ENCODE measurements at regions not wholly inside any gene's neighbourhood (a gene's known extent, or its start where the extent isn't known, plus 50 kb on each side); places are given as distances from the start of the nearest gene placed in this dataset.

DNA sequence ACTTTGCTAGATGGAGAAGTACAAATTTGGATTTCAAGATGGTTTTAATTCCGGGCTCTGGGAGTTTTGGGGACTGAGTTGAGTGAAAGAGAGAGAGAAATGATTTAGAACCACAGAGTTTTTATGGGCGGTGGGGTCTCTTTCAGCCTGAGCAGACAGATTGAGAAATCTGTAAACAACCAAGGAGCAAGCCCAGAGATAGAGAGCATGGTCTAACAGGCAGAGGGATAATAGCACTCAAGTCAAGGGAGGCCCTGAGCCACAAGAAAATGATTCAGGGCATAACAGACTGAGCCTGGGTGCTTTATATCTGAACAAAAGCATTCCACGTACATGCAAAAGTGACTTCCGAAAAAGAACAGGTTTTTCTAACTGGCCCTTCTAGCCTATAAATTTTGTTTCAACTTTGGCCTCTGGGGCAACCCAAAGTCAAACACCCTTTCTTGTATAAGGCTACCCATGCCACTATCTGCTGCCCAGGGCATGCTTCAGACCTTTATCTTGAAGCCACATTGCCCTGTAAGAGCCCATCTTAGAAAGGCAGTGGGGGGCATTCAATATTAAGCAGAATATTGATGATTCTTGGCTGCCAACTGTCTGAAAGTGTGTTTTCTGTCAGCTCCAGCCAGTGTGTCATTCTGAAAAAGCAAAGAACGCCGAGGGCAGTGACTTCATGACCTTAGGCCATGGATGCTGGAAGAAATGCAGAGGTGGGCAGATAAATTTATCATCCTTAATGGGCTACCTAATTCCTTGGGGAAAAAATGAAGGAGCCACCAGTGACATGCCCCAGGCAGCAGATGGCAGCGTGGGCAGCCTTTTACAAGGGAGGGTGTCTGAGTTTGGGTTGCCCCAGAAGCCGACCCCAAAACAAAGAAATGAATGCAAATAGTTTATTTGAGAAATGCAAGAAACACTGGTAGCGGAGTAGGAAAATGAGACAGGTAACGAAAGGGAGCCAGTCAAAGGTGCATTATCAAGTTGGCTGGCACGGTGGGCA, 637.6 kb downstream of the MID1IP1 start:
- Histone ChIP-seq H3K36me3 (ENCODE audit: control insufficient read depth, insufficient read depth, low read length) (no peaks in the 10 kb centered on the region), H3K9me3 (ENCODE audit: control insufficient read depth, low read length) (no peaks in the 10 kb centered on the region), H3K4me3 (ENCODE audit: insufficient read depth, low read depth, low read length, poor library complexity, severe bottlenecking) (no peak overlapping the region), H3K4me1 (ENCODE audit: control insufficient read depth, insufficient read depth, low read length, poor library complexity, severe bottlenecking) (no peaks in the 10 kb centered on the region), H3K27ac (ENCODE audit: insufficient read depth, low read length, poor library complexity, severe bottlenecking) (no peak overlapping the region), H3K27me3 (replicated peaks; ENCODE audit: control insufficient read depth, insufficient read depth, low read length, poor library complexity, severe bottlenecking) (no peaks in the 10 kb centered on the region)
- DNase-seq: no peak

DNA sequence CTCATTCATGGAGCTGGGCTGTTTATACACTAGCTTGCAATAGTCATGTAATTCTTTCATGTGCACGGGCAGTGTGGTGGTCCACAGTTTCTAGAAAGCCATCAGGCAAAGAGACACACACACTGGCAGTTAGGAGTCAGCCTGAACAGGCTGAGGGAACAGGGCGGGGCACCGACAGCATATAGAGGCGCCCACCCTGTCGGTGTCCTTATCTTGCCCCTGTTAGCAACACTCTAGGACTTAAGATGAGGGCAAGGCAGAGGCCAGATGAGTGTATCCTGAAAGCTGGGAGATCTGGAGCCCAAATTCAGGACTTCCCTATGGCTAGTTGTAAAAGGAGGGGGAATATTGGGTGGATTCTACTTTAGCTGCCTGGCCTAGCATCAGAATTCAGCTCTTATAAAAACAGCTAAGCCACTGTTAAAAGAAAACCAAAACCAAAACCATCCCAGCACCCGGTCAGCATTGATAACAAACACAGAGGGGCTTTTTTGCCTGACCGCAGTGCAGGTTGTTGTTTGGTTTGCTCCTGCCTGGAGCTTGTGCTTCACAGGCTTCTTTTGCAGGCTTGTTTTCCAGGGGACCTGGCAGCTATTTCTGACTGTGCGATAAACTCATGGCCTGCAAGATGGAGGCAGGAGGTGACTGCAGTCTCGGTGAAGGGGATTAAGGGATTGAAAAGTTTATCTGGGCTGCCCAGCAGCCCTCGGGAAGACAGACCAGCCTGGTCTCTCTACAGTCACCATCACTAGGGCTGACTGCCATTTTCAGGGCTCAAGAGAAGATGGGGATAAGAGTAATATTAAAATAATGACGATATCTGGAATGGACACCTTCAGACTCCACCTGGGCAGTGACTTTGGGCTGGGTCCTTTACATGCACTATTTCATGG, 638.9 kb downstream of the MID1IP1 start:
- Histone ChIP-seq H3K27ac (ENCODE audit: insufficient read depth, low read length, poor library complexity, severe bottlenecking) (no peak overlapping the region), H3K4me1 (ENCODE audit: control insufficient read depth, insufficient read depth, low read length, poor library complexity, severe bottlenecking) (no peaks in the 10 kb centered on the region)
- DNase-seq: no peak

DNA sequence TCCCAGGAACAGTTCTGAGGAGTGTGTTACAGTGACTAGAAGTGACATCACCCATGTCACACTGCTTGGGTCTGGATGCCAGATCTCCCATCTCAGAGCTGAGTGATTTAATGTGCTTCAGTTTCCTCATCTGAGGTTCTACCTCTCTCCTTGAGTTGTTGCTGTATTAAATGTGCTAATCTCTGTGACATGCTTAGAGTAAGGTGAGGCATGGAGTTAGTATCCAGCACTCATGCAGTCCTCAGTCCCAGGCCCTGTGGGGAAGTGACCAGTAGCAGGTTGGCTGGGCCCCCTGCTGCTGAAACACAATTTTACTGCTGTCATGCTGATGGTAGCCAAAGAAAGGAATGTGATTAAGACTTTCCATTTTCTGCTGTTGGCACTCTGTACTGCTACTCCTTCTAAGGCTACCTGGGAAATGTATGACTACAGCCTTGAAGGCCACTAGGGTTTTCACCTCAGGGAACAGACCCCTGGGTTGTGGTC, 639.6 kb downstream of the MID1IP1 start:
- Histone ChIP-seq H3K9me3 (ENCODE audit: control insufficient read depth, low read length) (no peaks in the 10 kb centered on the region), H3K4me3 (ENCODE audit: insufficient read depth, low read depth, low read length, poor library complexity, severe bottlenecking) (no peak overlapping the region), H3K27me3 (replicated peaks; ENCODE audit: control insufficient read depth, insufficient read depth, low read length, poor library complexity, severe bottlenecking) (no peaks in the 10 kb centered on the region), H3K4me1 (ENCODE audit: control insufficient read depth, insufficient read depth, low read length, poor library complexity, severe bottlenecking) (no peaks in the 10 kb centered on the region), H3K27ac (ENCODE audit: insufficient read depth, low read length, poor library complexity, severe bottlenecking) (no peak overlapping the region), H3K36me3 (ENCODE audit: control insufficient read depth, insufficient read depth, low read length) (no peaks in the 10 kb centered on the region)
- no peak for DNase-seq

More for the DNA sequence above, 638.9 kb downstream of the MID1IP1 start:
- Histone ChIP-seq H3K36me3 (ENCODE audit: control insufficient read depth, insufficient read depth, low read length) (no peaks in the 10 kb centered on the region), H3K9me3 (ENCODE audit: control insufficient read depth, low read length) (no peaks in the 10 kb centered on the region), H3K4me3 (ENCODE audit: insufficient read depth, low read depth, low read length, poor library complexity, severe bottlenecking) (no peak overlapping the region), H3K27me3 (replicated peaks; ENCODE audit: control insufficient read depth, insufficient read depth, low read length, poor library complexity, severe bottlenecking) (no peaks in the 10 kb centered on the region)

DNA sequence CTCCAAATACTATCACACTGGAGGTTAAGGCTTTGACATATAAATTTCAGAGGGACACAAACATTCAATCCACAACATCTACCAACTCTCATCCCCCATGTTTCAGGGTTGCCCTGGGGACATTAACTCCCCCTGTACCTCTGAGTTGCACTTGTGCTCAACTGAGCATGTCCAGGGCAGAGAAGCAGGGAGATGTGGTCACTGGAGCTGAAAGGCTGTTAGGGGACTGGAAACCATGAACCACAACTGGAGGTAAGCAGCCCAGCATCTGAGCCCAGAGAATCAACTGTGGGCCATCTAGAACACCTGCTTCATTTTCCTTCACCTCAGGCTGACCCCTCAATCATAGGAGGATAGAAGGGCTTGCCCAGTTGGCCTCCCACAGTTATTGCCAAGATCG, 641.1 kb downstream of the MID1IP1 start:
- Histone ChIP-seq H3K4me1 (ENCODE audit: control insufficient read depth, insufficient read depth, low read length, poor library complexity, severe bottlenecking) (no peaks in the 10 kb centered on the region), H3K9me3 (ENCODE audit: control insufficient read depth, low read length) (no peaks in the 10 kb centered on the region), H3K27ac (ENCODE audit: insufficient read depth, low read length, poor library complexity, severe bottlenecking) (no peak overlapping the region), H3K27me3 (replicated peaks; ENCODE audit: control insufficient read depth, insufficient read depth, low read length, poor library complexity, severe bottlenecking) (no peaks in the 10 kb centered on the region), H3K36me3 (ENCODE audit: control insufficient read depth, insufficient read depth, low read length) (no peaks in the 10 kb centered on the region), H3K4me3 (ENCODE audit: insufficient read depth, low read depth, low read length, poor library complexity, severe bottlenecking) (no peak overlapping the region)
- no peak for DNase-seq

DNA sequence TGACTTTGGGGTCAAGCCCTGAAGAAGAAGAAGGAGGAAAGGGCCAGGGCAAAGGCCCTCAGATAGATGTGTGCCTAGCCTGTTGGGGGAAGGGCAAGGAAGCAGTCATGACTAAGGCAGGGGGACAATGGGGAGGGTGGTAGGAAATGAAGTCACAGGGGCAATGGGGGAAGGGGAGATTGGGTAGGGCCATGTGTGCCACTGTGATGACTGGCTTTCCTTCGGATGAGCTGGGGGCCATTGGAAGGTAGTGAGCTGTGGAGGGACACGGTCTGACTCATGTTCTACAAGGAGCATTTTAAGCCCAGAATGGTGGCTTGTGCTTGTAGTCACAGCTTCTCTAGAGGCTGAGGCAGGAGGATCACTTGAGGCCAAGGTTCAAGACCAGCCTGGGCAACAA, 642.0 kb downstream of the MID1IP1 start:
- H3K4me3 ChIP-seq (ENCODE audit: insufficient read depth, low read depth, low read length, poor library complexity, severe bottlenecking): no peak overlapping the region
- no peaks in the 10 kb centered on the region for H3K4me1 ChIP-seq (ENCODE audit: control insufficient read depth, insufficient read depth, low read length, poor library complexity, severe bottlenecking)
- no peak for DNase-seq
- no peaks in the 10 kb centered on the region for H3K27me3 ChIP-seq (replicated peaks; ENCODE audit: control insufficient read depth, insufficient read depth, low read length, poor library complexity, severe bottlenecking)
- H3K9me3 ChIP-seq (ENCODE audit: control insufficient read depth, low read length): no peaks in the 10 kb centered on the region
- H3K36me3 ChIP-seq (ENCODE audit: control insufficient read depth, insufficient read depth, low read length): no peaks in the 10 kb centered on the region
- H3K27ac ChIP-seq (ENCODE audit: insufficient read depth, low read length, poor library complexity, severe bottlenecking): no peak overlapping the region

DNA sequence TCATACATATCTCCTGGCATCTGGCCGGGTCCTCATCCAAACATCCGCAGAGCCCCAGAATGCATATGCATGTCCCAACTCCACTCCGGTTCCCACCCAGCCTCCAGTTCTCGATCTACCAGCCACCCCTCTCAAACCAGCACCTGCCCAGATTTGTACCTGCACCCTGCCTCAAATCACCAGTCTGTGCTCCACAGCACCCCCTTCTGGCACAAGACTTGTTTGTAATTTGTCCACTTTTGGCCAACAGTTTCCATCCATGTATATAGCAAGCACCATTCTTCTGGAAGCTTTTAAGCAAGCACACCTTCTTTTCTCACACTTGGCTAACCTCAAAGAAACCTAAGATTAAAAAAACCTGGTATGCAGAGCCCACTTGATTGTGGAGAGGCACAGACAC, 644.1 kb downstream of the MID1IP1 start:
- no peaks in the 10 kb centered on the region for H3K27me3 ChIP-seq (replicated peaks; ENCODE audit: control insufficient read depth, insufficient read depth, low read length, poor library complexity, severe bottlenecking)
- H3K4me3 ChIP-seq (ENCODE audit: insufficient read depth, low read depth, low read length, poor library complexity, severe bottlenecking): no peak overlapping the region
- H3K4me1 ChIP-seq (ENCODE audit: control insufficient read depth, insufficient read depth, low read length, poor library complexity, severe bottlenecking): no peaks in the 10 kb centered on the region
- H3K36me3 ChIP-seq (ENCODE audit: control insufficient read depth, insufficient read depth, low read length): no peaks in the 10 kb centered on the region
- peak in 1 of 3 donors; percentile 3 for DNase-seq
- H3K27ac ChIP-seq (ENCODE audit: insufficient read depth, low read length, poor library complexity, severe bottlenecking): no peak overlapping the region
- no peaks in the 10 kb centered on the region for H3K9me3 ChIP-seq (ENCODE audit: control insufficient read depth, low read length)

DNA sequence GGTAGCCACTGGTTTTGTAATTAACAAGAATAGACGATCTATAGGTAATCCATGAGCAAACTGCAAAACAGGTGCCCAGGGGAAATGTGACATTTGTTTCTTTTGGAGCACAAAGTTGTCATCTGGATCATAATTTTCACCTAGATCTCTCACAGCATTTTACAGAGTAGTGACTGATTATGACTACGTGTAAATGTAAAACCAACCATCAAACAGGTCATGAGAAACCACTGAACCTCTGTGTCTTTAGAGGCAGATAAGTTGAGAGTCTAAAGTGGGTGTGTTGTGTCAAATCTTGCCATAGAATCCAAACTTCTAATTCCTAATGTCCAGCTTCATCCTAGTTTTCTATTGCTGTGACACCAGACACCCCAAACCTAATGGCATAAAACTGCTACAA, 648.1 kb downstream of the MID1IP1 start:
- Histone ChIP-seq H3K27me3 (replicated peaks; ENCODE audit: control insufficient read depth, insufficient read depth, low read length, poor library complexity, severe bottlenecking) (no peaks in the 10 kb centered on the region), H3K9me3 (ENCODE audit: control insufficient read depth, low read length) (no peaks in the 10 kb centered on the region), H3K4me3 (ENCODE audit: insufficient read depth, low read depth, low read length, poor library complexity, severe bottlenecking) (no peak overlapping the region), H3K36me3 (ENCODE audit: control insufficient read depth, insufficient read depth, low read length) (no peaks in the 10 kb centered on the region), H3K27ac (ENCODE audit: insufficient read depth, low read length, poor library complexity, severe bottlenecking) (no peak overlapping the region), H3K4me1 (ENCODE audit: control insufficient read depth, insufficient read depth, low read length, poor library complexity, severe bottlenecking) (no peaks in the 10 kb centered on the region)
- DNase-seq: no peak

DNA sequence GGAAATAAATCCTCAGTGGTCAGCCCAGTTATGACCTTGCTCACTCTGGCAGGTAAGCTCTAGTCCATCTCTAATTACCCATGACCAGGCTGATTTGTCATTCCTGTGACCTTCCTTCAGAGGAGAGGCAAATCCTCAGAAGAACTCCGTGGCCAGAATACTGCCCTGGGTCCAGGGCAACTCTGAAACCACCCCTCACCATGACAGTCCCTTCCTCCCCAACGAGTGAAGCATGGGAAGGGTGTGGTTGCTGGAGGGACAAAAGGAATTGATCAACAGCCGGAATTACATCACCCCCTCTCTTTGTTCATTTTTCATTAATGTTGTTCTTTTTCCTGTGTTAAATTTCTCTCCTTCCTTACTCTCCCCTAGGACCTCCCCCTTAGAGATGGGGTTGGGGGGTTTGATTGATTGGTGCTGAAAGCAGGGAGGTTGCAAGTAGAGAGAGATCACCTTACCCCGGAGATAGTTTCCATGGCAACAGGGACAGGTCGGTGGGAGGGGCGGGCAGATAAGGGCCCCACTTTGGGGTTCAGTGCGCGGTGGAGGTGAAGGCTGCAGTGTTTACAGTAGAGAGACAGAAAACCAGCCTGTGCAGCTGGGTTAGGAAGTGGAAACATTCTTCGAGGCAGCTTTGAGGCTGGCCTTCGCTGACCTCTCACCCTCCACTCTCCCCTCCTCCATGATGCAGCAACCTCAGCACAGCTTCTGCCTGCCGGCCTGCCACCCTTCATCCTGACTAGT, 647.4 kb downstream of the BCOR start:
- no peaks in the 10 kb centered on the region for H3K9me3 ChIP-seq (ENCODE audit: control insufficient read depth, low read length)
- H3K4me1 ChIP-seq (ENCODE audit: control insufficient read depth, insufficient read depth, low read length, poor library complexity, severe bottlenecking): no peaks in the 10 kb centered on the region
- H3K36me3 ChIP-seq (ENCODE audit: control insufficient read depth, insufficient read depth, low read length): no peaks in the 10 kb centered on the region
- H3K4me3 ChIP-seq (ENCODE audit: insufficient read depth, low read depth, low read length, poor library complexity, severe bottlenecking): no peak overlapping the region
- H3K27me3 ChIP-seq (replicated peaks; ENCODE audit: control insufficient read depth, insufficient read depth, low read length, poor library complexity, severe bottlenecking): no peaks in the 10 kb centered on the region
- DNase-seq: no peak
- H3K27ac ChIP-seq (ENCODE audit: insufficient read depth, low read length, poor library complexity, severe bottlenecking): no peak overlapping the region

DNA sequence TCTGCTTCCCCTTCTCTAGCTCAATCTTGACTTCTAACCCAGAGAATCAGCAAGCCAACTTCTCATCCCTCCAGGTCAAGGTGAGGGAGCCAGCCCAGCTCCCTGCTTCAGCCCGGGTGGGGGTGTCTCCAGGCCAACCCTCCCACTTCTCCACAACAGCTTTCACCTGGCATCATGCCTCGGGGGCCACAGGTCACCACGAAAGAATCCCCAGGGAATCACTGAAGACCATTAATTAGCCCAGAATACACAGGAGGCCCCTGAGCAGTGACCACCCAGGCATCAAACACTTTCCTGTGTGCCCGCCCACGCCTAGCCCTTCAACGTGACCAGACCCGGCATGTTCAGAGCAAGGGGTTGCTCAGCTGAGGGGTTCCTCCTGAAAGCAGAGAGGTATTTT, 646.7 kb downstream of the BCOR start:
- Histone ChIP-seq H3K4me3 (ENCODE audit: insufficient read depth, low read depth, low read length, poor library complexity, severe bottlenecking) (no peak overlapping the region), H3K4me1 (ENCODE audit: control insufficient read depth, insufficient read depth, low read length, poor library complexity, severe bottlenecking) (no peaks in the 10 kb centered on the region), H3K9me3 (ENCODE audit: control insufficient read depth, low read length) (no peaks in the 10 kb centered on the region), H3K27me3 (replicated peaks; ENCODE audit: control insufficient read depth, insufficient read depth, low read length, poor library complexity, severe bottlenecking) (no peaks in the 10 kb centered on the region), H3K27ac (ENCODE audit: insufficient read depth, low read length, poor library complexity, severe bottlenecking) (no peak overlapping the region), H3K36me3 (ENCODE audit: control insufficient read depth, insufficient read depth, low read length) (no peaks in the 10 kb centered on the region)
- no peak for DNase-seq
